ENCODE measurements at regions not wholly inside any gene's neighbourhood (a gene's known extent, or its start where the extent isn't known, plus 50 kb on each side); places are given as distances from the start of the nearest gene placed in this dataset.

DNA sequence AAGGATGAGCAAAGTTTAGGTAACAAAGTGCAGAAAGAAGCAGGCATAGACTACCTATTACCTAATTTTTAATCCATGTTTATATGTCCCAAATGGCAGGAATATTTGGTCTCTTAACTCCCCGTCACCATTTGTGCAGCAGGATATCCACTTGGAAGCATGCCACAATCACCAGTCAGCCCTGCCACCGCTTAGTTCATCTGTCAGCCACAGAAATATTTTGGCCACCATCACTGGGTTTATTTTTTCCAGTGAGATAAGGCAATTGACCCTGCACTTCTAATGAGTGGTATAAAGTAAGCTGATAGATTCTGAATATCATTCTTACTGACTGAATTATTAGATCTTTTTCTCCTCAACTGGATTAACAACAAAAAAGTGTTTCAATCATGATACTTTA, 152.9 kb upstream of the SOX2 start:
- Histone ChIP-seq H3K4me3 (ENCODE audit: low read depth, low read length) (no peak overlapping the region), H3K27ac (no peak overlapping the region), H3K9ac (no peak overlapping the region), H3K4me1 (no peaks in the 10 kb centered on the region), H3K9me3 (ENCODE audit: control insufficient read depth, low read length) (no peaks in the 10 kb centered on the region), H3K36me3 (ENCODE audit: control insufficient read depth, insufficient read depth, low read length) (no peaks in the 10 kb centered on the region), H3K79me2 (no peaks in the 10 kb centered on the region), H3K4me2 (ENCODE audit: low read length) (no peak overlapping the region), H2AFZ (no peak overlapping the region), H3K27me3 (ENCODE audit: control insufficient read depth, insufficient read depth, low read length) (no peaks in the 10 kb centered on the region)
- TF ChIP-seq, protein P1, sequence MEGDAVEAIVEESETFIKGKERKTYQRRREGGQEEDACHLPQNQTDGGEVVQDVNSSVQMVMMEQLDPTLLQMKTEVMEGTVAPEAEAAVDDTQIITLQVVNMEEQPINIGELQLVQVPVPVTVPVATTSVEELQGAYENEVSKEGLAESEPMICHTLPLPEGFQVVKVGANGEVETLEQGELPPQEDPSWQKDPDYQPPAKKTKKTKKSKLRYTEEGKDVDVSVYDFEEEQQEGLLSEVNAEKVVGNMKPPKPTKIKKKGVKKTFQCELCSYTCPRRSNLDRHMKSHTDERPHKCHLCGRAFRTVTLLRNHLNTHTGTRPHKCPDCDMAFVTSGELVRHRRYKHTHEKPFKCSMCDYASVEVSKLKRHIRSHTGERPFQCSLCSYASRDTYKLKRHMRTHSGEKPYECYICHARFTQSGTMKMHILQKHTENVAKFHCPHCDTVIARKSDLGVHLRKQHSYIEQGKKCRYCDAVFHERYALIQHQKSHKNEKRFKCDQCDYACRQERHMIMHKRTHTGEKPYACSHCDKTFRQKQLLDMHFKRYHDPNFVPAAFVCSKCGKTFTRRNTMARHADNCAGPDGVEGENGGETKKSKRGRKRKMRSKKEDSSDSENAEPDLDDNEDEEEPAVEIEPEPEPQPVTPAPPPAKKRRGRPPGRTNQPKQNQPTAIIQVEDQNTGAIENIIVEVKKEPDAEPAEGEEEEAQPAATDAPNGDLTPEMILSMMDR (IDR thresholded peaks at IDR 0.05): no peak

- H2AFZ ChIP-seq: no peak overlapping the region
- no peaks in the 10 kb centered on the region for H3K9me3 ChIP-seq (ENCODE audit: control insufficient read depth, low read length)
- no peaks in the 10 kb centered on the region for H3K79me2 ChIP-seq
- no peak overlapping the region for H3K9ac ChIP-seq
- no peak overlapping the region for H3K4me3 ChIP-seq (ENCODE audit: low read depth, low read length)
- H3K36me3 ChIP-seq (ENCODE audit: control insufficient read depth, insufficient read depth, low read length): no peaks in the 10 kb centered on the region
- no peaks in the 10 kb centered on the region for H3K4me1 ChIP-seq
- TF ChIP-seq, protein P1 (IDR thresholded peaks at IDR 0.05): no peak
- H3K27ac ChIP-seq: no peak overlapping the region
- no peaks in the 10 kb centered on the region for H3K27me3 ChIP-seq (ENCODE audit: control insufficient read depth, insufficient read depth, low read length)
- H3K4me2 ChIP-seq (ENCODE audit: low read length): no peak overlapping the region
Measured at GRCh38 chr3:181555681-181556080, 156.0 kb upstream of the SOX2 start.

DNA sequence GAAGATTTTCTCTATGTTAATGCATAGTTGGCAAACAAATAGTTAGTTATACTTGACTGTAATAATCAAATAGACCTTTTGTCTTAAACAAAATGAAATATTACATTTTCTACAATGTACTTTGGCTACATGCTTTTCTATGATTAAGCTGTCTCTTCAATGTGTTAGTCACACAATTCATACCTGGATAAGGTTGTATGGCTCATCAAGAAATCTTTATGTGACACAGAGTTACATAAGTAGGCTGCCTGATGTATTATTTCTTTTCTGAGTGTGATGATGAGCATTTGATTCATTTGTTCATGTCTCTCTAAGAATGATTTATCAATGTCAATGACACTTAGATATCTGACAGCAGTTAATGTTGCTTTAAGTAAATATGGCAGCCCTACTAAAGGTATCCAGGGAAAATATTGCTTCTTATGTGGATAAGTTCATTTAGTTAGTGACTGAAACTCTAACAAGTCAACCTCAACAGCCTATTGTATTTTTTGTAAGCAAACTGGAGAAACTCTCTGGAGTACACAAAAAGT, 157.4 kb upstream of the SOX2 start:
- Histone ChIP-seq H3K4me1 (no peaks in the 10 kb centered on the region), H2AFZ (no peak overlapping the region), H3K4me3 (ENCODE audit: low read depth, low read length) (no peak overlapping the region), H3K36me3 (ENCODE audit: control insufficient read depth, insufficient read depth, low read length) (no peaks in the 10 kb centered on the region), H3K9ac (no peak overlapping the region), H3K79me2 (no peaks in the 10 kb centered on the region), H3K27me3 (ENCODE audit: control insufficient read depth, insufficient read depth, low read length) (no peaks in the 10 kb centered on the region), H3K4me2 (ENCODE audit: low read length) (no peak overlapping the region), H3K9me3 (ENCODE audit: control insufficient read depth, low read length) (no peaks in the 10 kb centered on the region), H3K27ac (no peak overlapping the region)
- TF ChIP-seq, protein P1 (IDR thresholded peaks at IDR 0.05): no peak

DNA sequence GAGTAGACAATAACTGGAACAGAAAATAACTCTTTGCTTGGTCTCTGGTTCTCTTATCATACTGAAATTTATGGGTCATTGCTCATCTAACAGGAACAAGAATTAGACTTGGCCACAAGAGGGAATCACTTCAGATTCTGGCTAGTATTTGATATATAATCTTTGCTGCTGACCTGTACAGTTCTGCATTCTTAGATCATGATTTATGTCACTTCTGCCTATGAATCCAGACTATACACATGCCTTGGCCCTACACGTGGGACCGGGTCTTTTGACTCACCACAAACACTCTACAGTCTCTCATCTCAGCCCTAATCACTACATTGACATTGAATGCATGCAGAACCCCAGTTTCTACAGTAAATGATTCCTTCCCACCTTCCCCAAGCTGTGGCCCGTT, 162.5 kb upstream of the SOX2 start:
- H3K36me3 ChIP-seq (ENCODE audit: control insufficient read depth, insufficient read depth, low read length): no peaks in the 10 kb centered on the region
- no peak overlapping the region for H3K4me2 ChIP-seq (ENCODE audit: low read length)
- TF ChIP-seq, protein P1 (IDR thresholded peaks at IDR 0.05): no peak
- H3K27ac ChIP-seq: no peak overlapping the region
- H3K4me3 ChIP-seq (ENCODE audit: low read depth, low read length): no peak overlapping the region
- H2AFZ ChIP-seq: no peak overlapping the region
- no peaks in the 10 kb centered on the region for H3K79me2 ChIP-seq
- no peaks in the 10 kb centered on the region for H3K27me3 ChIP-seq (ENCODE audit: control insufficient read depth, insufficient read depth, low read length)
- no peak overlapping the region for H3K9ac ChIP-seq
- no peaks in the 10 kb centered on the region for H3K4me1 ChIP-seq
- H3K9me3 ChIP-seq (ENCODE audit: control insufficient read depth, low read length): no peaks in the 10 kb centered on the region

GRCh38 chr3:181541414-181541813, 170.3 kb upstream of the SOX2 start:
- Histone ChIP-seq H3K27me3 (ENCODE audit: control insufficient read depth, insufficient read depth, low read length) (no peaks in the 10 kb centered on the region), H3K79me2 (no peaks in the 10 kb centered on the region), H2AFZ (no peak overlapping the region), H3K36me3 (ENCODE audit: control insufficient read depth, insufficient read depth, low read length) (no peaks in the 10 kb centered on the region), H3K4me2 (ENCODE audit: low read length) (no peak overlapping the region), H3K9me3 (ENCODE audit: control insufficient read depth, low read length) (no peaks in the 10 kb centered on the region), H3K4me1 (no peaks in the 10 kb centered on the region), H3K27ac (no peak overlapping the region), H3K4me3 (ENCODE audit: low read depth, low read length) (no peak overlapping the region), H3K9ac (no peak overlapping the region)
- TF ChIP-seq, protein P1 (IDR thresholded peaks at IDR 0.05): no peak
